ENCODE measurements at regions not wholly inside any gene's neighbourhood (a gene's known extent, or its start where the extent isn't known, plus 50 kb on each side); places are given as distances from the start of the nearest gene placed in this dataset.

DNA sequence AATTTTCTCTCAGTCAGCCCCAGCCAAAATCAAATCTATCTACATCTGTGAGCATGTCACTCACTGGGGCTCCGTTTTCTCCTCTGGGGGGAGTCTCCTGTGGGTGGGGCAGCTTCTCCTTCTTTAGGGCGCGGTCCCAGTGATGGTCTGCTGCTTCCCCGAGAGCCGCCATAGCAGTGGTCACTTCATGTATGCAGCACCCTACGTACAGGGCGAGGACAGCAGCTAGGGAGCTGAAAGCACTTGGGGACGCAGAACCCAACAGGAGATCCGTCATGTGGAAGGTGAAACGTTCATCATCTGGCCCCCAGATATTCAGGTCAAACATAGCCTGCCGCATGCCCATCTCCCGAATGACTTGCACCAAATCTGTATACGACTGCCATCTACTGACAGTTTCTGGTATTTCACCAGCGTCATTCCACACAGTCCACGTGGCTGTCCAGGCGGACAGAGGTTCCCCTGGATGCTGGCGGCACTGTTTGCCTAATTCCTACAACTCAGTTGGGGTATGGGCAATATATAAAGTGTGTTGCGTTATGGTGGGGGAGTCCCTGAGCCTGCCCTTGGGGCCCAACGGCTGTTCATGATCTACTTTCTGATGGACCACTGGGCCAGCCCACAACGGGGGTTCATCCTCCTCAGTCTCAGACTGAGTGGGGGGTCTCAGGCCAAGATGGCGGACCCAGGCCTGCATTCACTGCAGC is 795.0 kb downstream of the EFNA5 start:
- WGBS, 2 experiments (ENCODE audit: extremely low coverage in 2 of 2, insufficient read length in 1 of 2) = 87% methylated on average over 7 of the region's 21 CpGs; no CpG with 5 or more reads in 1 of the 2 experiments
- no peak overlapping the region for H3K4ac ChIP-seq (ENCODE audit: low read depth, low read length)
- no peak overlapping the region for H3K56ac ChIP-seq (ENCODE audit: extremely low read depth, insufficient read depth, low read length)
- peak; percentile 51; the same call in 1 of the 2 replicates for TF ChIP-seq SMC3 (IDR thresholded peaks at IDR 0.05; ENCODE audit: low read depth, low read length)
- TF ChIP-seq POLR2A (IDR thresholded peaks at IDR 0.05; ENCODE audit: low read depth, low read length) = no peak
- TF ChIP-seq, protein P1, sequence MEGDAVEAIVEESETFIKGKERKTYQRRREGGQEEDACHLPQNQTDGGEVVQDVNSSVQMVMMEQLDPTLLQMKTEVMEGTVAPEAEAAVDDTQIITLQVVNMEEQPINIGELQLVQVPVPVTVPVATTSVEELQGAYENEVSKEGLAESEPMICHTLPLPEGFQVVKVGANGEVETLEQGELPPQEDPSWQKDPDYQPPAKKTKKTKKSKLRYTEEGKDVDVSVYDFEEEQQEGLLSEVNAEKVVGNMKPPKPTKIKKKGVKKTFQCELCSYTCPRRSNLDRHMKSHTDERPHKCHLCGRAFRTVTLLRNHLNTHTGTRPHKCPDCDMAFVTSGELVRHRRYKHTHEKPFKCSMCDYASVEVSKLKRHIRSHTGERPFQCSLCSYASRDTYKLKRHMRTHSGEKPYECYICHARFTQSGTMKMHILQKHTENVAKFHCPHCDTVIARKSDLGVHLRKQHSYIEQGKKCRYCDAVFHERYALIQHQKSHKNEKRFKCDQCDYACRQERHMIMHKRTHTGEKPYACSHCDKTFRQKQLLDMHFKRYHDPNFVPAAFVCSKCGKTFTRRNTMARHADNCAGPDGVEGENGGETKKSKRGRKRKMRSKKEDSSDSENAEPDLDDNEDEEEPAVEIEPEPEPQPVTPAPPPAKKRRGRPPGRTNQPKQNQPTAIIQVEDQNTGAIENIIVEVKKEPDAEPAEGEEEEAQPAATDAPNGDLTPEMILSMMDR (conservative IDR thresholded peaks at IDR 0.05; ENCODE audit: low read depth, low read length) = peak; percentile 51
- no peak for TF ChIP-seq MAZ (IDR thresholded peaks at IDR 0.05; ENCODE audit: borderline replicate concordance, low read depth, low read length)
- TF ChIP-seq MAFK (IDR thresholded peaks at IDR 0.05; ENCODE audit: low read depth, low read length) = no peak
- peak; percentile 64 for TF ChIP-seq RAD21 (IDR thresholded peaks at IDR 0.05; ENCODE audit: low read length)
- no peak for TF ChIP-seq RCOR1 (IDR thresholded peaks at IDR 0.05; ENCODE audit: insufficient replicate concordance, low read length)
- H3K14ac ChIP-seq (replicated peaks; ENCODE audit: low read depth, low read length) = no peak overlapping the region
- H4K5ac ChIP-seq (ENCODE audit: low read depth, low read length) = no peak overlapping the region
- intact Hi-C loops (cut with micrococcal nuclease) = loop anchor here (5.0 kb wide), 2 partner anchors 608 to 797 kb away; partner anchors contain the start of gene EFNA5
- H3K27ac ChIP-seq (ENCODE audit: insufficient read depth, low read length) = no peak overlapping the region
- BruUV-seq (replicated peaks) = no TSS peak
- ChIA-PET POLR2A (ENCODE audit: unreplicated experiment) (no interaction called here), CTCF (no interaction called here)
- H3K9ac ChIP-seq (ENCODE audit: low read depth, low read length) = no peak overlapping the region
- no peak overlapping the region for H2BK120ac ChIP-seq (ENCODE audit: low read depth, low read length)
- no peaks in the 10 kb centered on the region for H3K36me3 ChIP-seq (ENCODE audit: control insufficient read depth, insufficient read depth, low read length)
- dilution Hi-C loops (cut with HindIII; ENCODE audit: low sequenced_read_pairs, unreplicated experiment) = no loop called here
- no peak overlapping the region for H3K4me3 ChIP-seq (ENCODE audit: insufficient read depth, low read depth, low read length)
- H2BK5ac ChIP-seq (ENCODE audit: low read depth, low read length, poor library complexity, severe bottlenecking) = no peak overlapping the region
- peak; percentile 68 for ATAC-seq (ENCODE audit: low read depth)
- no peak overlapping the region for H2BK15ac ChIP-seq (ENCODE audit: low read depth, low read length)
- no peaks in the 10 kb centered on the region for H3K9me3 ChIP-seq (ENCODE audit: control insufficient read depth, insufficient read depth, low read length)
- H2AK5ac ChIP-seq (ENCODE audit: low read depth, low read length) = no peak overlapping the region
- peak; percentile 36 for DNase-seq
- no peaks in the 10 kb centered on the region for H3K79me1 ChIP-seq (ENCODE audit: low read depth in 1 of 2, low read length in 2 of 2)
- no peak overlapping the region for H3K18ac ChIP-seq (ENCODE audit: low read depth, low read length)
- H4K91ac ChIP-seq (ENCODE audit: insufficient read depth, low read depth, low read length) = no peak overlapping the region
- in situ Hi-C loops (cut with MboI; ENCODE audit: low sequenced_read_pairs) = no loop called here
- no peak overlapping the region for H2AFZ ChIP-seq (replicated peaks; ENCODE audit: low read length, poor library complexity)
- no peak overlapping the region for H3K4me2 ChIP-seq (ENCODE audit: low read depth, low read length)
- no peaks in the 10 kb centered on the region for H4K20me1 ChIP-seq (ENCODE audit: insufficient read depth, low read length)
- no peaks in the 10 kb centered on the region for H3K9me1 ChIP-seq (ENCODE audit: insufficient read depth, low read length)
- no peaks in the 10 kb centered on the region for H3K27me3 ChIP-seq (ENCODE audit: control insufficient read depth, insufficient read depth, low read length)
- H2BK20ac ChIP-seq (ENCODE audit: low read depth, low read length) = no peak overlapping the region
- H4K8ac ChIP-seq (ENCODE audit: low read depth in 2 of 2, low read length in 2 of 2) = no peak overlapping the region
- H2AK9ac ChIP-seq (replicated peaks; ENCODE audit: low read depth, low read length, poor library complexity) = no peak overlapping the region
- H3K4me1 ChIP-seq (ENCODE audit: control insufficient read depth, insufficient read depth, low read length) = no peaks in the 10 kb centered on the region
- H3K23ac ChIP-seq (ENCODE audit: low read depth, low read length) = no peak overlapping the region

Measured in IMR-90 (cell line).